IMR-90 (cell line): ENCODE measurements at regions not wholly inside any gene's neighbourhood (a gene's known extent, or its start where the extent isn't known, plus 50 kb on each side); places are given as distances from the start of the nearest gene placed in this dataset.

ENCODE experiments used
- ATAC-seq: fragments of 200-7000 bp; cut with Tn5 transposase; 2 replicates; pipeline ENCODE4 v1.9.1; 2020; ENCODE audit warnings: low read depth, mild to moderate bottlenecking, moderate library complexity
- BruUV-seq: library from RNA; stranded (reverse); fragments of 400-500 nt; replicated peaks from 2 replicates; lab custom pipeline; 2021; lab: Mats Ljungman, UMichigan
- CTCF ChIA-PET: fragments of 300-600 bp; formaldehyde crosslinking; extraction: SDS; loops from one replicate; lab custom pipeline; 2021; ENCODE audit warnings: antibody characterized with exemption; lab: Yijun Ruan, JAX
- POLR2A ChIA-PET: fragments of 300-600 bp; sonication (Branson Sonifier 250); formaldehyde crosslinking; loops from one replicate; lab custom pipeline; 2022; ENCODE audit warnings: antibody characterized with exemption; ENCODE audit not compliant: unreplicated experiment; lab: Charles Lee
- DNase-seq: peaks from one replicate; pipeline ENCODE4 v3.0.0; 2013
- H2AFZ ChIP-seq: replicated peaks from 2 replicates; pipeline ENCODE3; 2013; ENCODE audit warnings: low read length, mild to moderate bottlenecking; ENCODE audit not compliant: poor library complexity
- H2AK5ac ChIP-seq: 2 replicates; pipeline ENCODE4 v1.6.1; 2013; ENCODE audit warnings: low read depth, low read length, inconsistent platforms
- H2AK9ac ChIP-seq: replicated peaks from 2 replicates; pipeline ENCODE3; 2013; ENCODE audit warnings: mild to moderate bottlenecking, low read depth, low read length, moderate library complexity; ENCODE audit not compliant: poor library complexity
- H2BK120ac ChIP-seq: 2 replicates; pipeline ENCODE4 v1.6.1; 2013; ENCODE audit warnings: low read depth, low read length, inconsistent platforms
- H2BK15ac ChIP-seq: 3 replicates; pipeline ENCODE4 v1.6.1; 2013; ENCODE audit warnings: low read depth, low read length, inconsistent platforms
- H2BK20ac ChIP-seq: 2 replicates; pipeline ENCODE4 v1.6.1; 2013; ENCODE audit warnings: low read depth, mild to moderate bottlenecking, inconsistent platforms, low read length, moderate library complexity
- H2BK5ac ChIP-seq: 2 replicates; pipeline ENCODE4 v1.6.1; 2013; ENCODE audit warnings: mild to moderate bottlenecking, low read depth, low read length, inconsistent platforms; ENCODE audit not compliant: poor library complexity, severe bottlenecking
- H3K14ac ChIP-seq: replicated peaks from 2 replicates; pipeline ENCODE4 v1.6.1; 2013; ENCODE audit warnings: low read depth, low read length, inconsistent platforms
- H3K18ac ChIP-seq: 2 replicates; pipeline ENCODE4 v1.6.1; 2013; ENCODE audit warnings: low read depth, low read length, control low read depth
- H3K23ac ChIP-seq: 2 replicates; pipeline ENCODE4 v1.6.1; 2013; ENCODE audit warnings: low read depth, low read length, inconsistent platforms
- H3K27ac ChIP-seq: 2 replicates; pipeline ENCODE4 v1.5.1; 2013; ENCODE audit warnings: mild to moderate bottlenecking, control low read depth, low read length; ENCODE audit not compliant: insufficient read depth
- H3K27me3 ChIP-seq: 2 replicates; pipeline ENCODE4 v1.6.1; 2013; ENCODE audit warnings: low read length; ENCODE audit not compliant: control insufficient read depth, insufficient read depth
- H3K36me3 ChIP-seq: 2 replicates; pipeline ENCODE4 v1.6.1; 2013; ENCODE audit warnings: low read length, mixed read lengths; ENCODE audit not compliant: control insufficient read depth, insufficient read depth
- H3K4ac ChIP-seq: 2 replicates; pipeline ENCODE4 v1.6.1; 2013; ENCODE audit warnings: low read depth, low read length, inconsistent platforms
- H3K4me1 ChIP-seq: 2 replicates; pipeline ENCODE4 v1.6.1; 2013; ENCODE audit warnings: low read length, mixed read lengths; ENCODE audit not compliant: control insufficient read depth, insufficient read depth
- H3K4me2 ChIP-seq: 2 replicates; pipeline ENCODE4 v1.6.1; 2013; ENCODE audit warnings: low read depth, mild to moderate bottlenecking, control low read depth, low read length, moderate library complexity
- H3K4me3 ChIP-seq: 2 replicates; pipeline ENCODE4 v1.5.1; 2013; ENCODE audit warnings: low read depth, mild to moderate bottlenecking, control low read depth, low read length, moderate library complexity; ENCODE audit not compliant: insufficient read depth
- H3K56ac ChIP-seq: 2 replicates; pipeline ENCODE4 v1.6.1; 2013; ENCODE audit warnings: low read length, inconsistent platforms; ENCODE audit not compliant: insufficient read depth; ENCODE audit errors: extremely low read depth
- H3K79me1 ChIP-seq, 2 experiments: 2 replicates each; pipeline ENCODE4 v1.6.1; 2013; ENCODE audit warnings: low read length in 2 of 2, inconsistent platforms in 1 of 2, low read depth in 1 of 2
- H3K9ac ChIP-seq: 2 replicates; pipeline ENCODE4 v1.6.1; 2013; ENCODE audit warnings: low read depth, low read length, control low read depth
- H3K9me1 ChIP-seq: 2 replicates; pipeline ENCODE4 v1.6.1; 2013; ENCODE audit warnings: low read length, inconsistent platforms; ENCODE audit not compliant: insufficient read depth
- H3K9me3 ChIP-seq: 2 replicates; pipeline ENCODE4 v1.6.1; 2013; ENCODE audit warnings: low read length; ENCODE audit not compliant: control insufficient read depth, insufficient read depth
- H4K20me1 ChIP-seq: 2 replicates; pipeline ENCODE4 v1.6.1; 2013; ENCODE audit warnings: low read length, inconsistent platforms; ENCODE audit not compliant: insufficient read depth
- H4K5ac ChIP-seq: 2 replicates; pipeline ENCODE4 v1.6.1; 2013; ENCODE audit warnings: mild to moderate bottlenecking, low read depth, low read length, control low read depth
- H4K8ac ChIP-seq, 2 experiments: 2 replicates each; pipeline ENCODE4 v1.6.1; 2013; ENCODE audit warnings: low read depth in 2 of 2, low read length in 2 of 2, control low read depth in 1 of 2, inconsistent platforms in 1 of 2
- H4K91ac ChIP-seq: 2 replicates; pipeline ENCODE4 v1.6.1; 2013; ENCODE audit warnings: low read depth, low read length, inconsistent platforms; ENCODE audit not compliant: insufficient read depth
- ELK1 ChIP-seq: fragments of 150-350 bp; IDR thresholded peaks from 2 replicates; pipeline ENCODE4 v1.6.1; 2016; ENCODE audit warnings: low read depth, mild to moderate bottlenecking, low read length, moderate library complexity, borderline replicate concordance
- FOS ChIP-seq: fragments of 150-350 bp; IDR thresholded peaks from 2 replicates; pipeline ENCODE4 v1.6.1; 2016; ENCODE audit warnings: low read depth, low read length
- MXI1 ChIP-seq: IDR thresholded peaks from 2 replicates; pipeline ENCODE4 v1.6.1; 2012; ENCODE audit warnings: low read depth, mild to moderate bottlenecking, low read length, moderate library complexity, borderline replicate concordance
- NFE2L2 ChIP-seq: fragments of 150-350 bp; IDR thresholded peaks from 2 replicates; pipeline ENCODE4 v1.6.1; 2016; ENCODE audit warnings: low read depth, mild to moderate bottlenecking, low read length
- RAD21 ChIP-seq: IDR thresholded peaks from 2 replicates; pipeline ENCODE4 v1.6.1; 2012; ENCODE audit warnings: low read length, improper control_type of control experiment
- RFX5 ChIP-seq: IDR thresholded peaks from 2 replicates; pipeline ENCODE4 v1.8.0; 2012; ENCODE audit warnings: low read depth, mild to moderate bottlenecking, low read length, moderate library complexity
- SMC3 ChIP-seq: fragments of 150-350 bp; IDR thresholded peaks from 2 replicates; pipeline ENCODE4 v1.6.1; 2016; ENCODE audit warnings: low read depth, mild to moderate bottlenecking, antibody characterized with exemption, low read length, moderate library complexity
- WGBS, 2 experiments: methylation state at CpG; one replicate each; pipeline versions ENCODE4 v1.1.5 to v1.1.7; 2013; ENCODE audit warnings: missing lambda C conversion rate in 2 of 2; ENCODE audit not compliant: insufficient read length in 1 of 2; ENCODE audit errors: extremely low coverage in 2 of 2; 5-methylcytosine and 5-hydroxymethylcytosine counted together
- dilution Hi-C: fragments of 300-500 bp; cut with HindIII; formaldehyde crosslinking; loops from one replicate; pipeline ENCODE4 v1.14.3; 2018; ENCODE audit warnings: low sequenced_read_pairs; ENCODE audit not compliant: unreplicated experiment
- in situ Hi-C: fragments of 300-500 bp; cut with MboI; formaldehyde crosslinking; loops from 3 replicates; pipeline ENCODE4 v1.14.3; 2019; ENCODE audit warnings: low sequenced_read_pairs, inconsistent platforms, mixed read lengths
- intact Hi-C: fragments of 100-400 bp; cut with micrococcal nuclease; formaldehyde crosslinking; loops from 2 replicates; pipeline ENCODE4 v1.10.0; 2022
- TF ChIP-seq, protein P1 (sequence below): fragments of 150-350 bp; IDR thresholded peaks from 2 replicates; pipeline ENCODE4 v1.6.1; 2017; ENCODE audit warnings: mild to moderate bottlenecking, antibody characterized with exemption, low read length, low read depth
- TF ChIP-seq, protein P2 (sequence below): conservative IDR thresholded peaks from 2 replicates; pipeline ENCODE4 v1.5.1; 2012; ENCODE audit warnings: mild to moderate bottlenecking, low read depth, low read length, improper control_type of control experiment

DNA sequence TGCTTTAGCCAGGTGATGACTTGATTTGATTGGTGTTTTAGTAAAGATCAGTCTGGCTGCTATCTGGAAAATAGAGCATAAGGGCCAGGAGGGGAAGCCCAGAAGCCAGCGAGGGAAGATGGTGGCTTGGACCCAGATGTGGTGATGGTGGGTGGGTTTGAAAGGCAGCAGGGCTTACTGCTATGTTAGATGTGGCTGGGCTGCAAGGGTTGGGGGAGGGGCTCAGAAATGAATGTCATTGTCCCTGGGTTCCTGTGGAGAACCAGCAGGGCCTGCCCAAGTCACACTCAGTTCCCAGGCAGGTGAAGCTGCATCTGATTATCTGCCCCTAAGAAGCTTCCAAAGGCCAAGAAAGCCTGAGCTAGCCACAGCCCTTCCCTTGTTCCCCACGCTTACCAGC, 71.7 kb upstream of the BRD7 start:
- ChIA-PET POLR2A (no interaction called here), CTCF (no interaction called here)
- no peak for DNase-seq
- no peak overlapping the region for H4K91ac ChIP-seq
- no peaks in the 10 kb centered on the region for H3K36me3 ChIP-seq
- no peak overlapping the region for H2AK9ac ChIP-seq
- no peaks in the 10 kb centered on the region for H3K9me1 ChIP-seq
- no peak overlapping the region for H2BK5ac ChIP-seq
- BruUV-seq: no TSS peak
- dilution Hi-C loops: no loop called here
- H3K23ac ChIP-seq: no peak overlapping the region
- H3K9me3 ChIP-seq: no peaks in the 10 kb centered on the region; the same call in 1 of the 2 replicates
- no peak overlapping the region for H3K56ac ChIP-seq
- no peak overlapping the region for H3K4me3 ChIP-seq
- no peak for ATAC-seq
- no peak overlapping the region for H3K18ac ChIP-seq
- H4K5ac ChIP-seq: no peak overlapping the region
- H3K4me2 ChIP-seq: no peak overlapping the region
- H3K4ac ChIP-seq: no peak overlapping the region
- H3K79me1 ChIP-seq: no peaks in the 10 kb centered on the region
- H2AK5ac ChIP-seq: no peak overlapping the region
- H3K14ac ChIP-seq: no peak overlapping the region
- no peak overlapping the region for H3K9ac ChIP-seq
- no peak overlapping the region for H4K8ac ChIP-seq
- no peak overlapping the region for H2BK120ac ChIP-seq
- no peak overlapping the region for H3K27ac ChIP-seq
- no peaks in the 10 kb centered on the region for H3K27me3 ChIP-seq
- WGBS, 2 experiments: no CpG with 5 or more reads among the region's 2 CpGs
- no peak overlapping the region for H2BK20ac ChIP-seq
- in situ Hi-C loops: no loop called here
- TF ChIP-seq SMC3 (no peak), RFX5 (no peak), ELK1 (no peak), FOS (no peak), NFE2L2 (no peak), MXI1 (no peak), RAD21 (no peak)
- TF ChIP-seq, protein P1, sequence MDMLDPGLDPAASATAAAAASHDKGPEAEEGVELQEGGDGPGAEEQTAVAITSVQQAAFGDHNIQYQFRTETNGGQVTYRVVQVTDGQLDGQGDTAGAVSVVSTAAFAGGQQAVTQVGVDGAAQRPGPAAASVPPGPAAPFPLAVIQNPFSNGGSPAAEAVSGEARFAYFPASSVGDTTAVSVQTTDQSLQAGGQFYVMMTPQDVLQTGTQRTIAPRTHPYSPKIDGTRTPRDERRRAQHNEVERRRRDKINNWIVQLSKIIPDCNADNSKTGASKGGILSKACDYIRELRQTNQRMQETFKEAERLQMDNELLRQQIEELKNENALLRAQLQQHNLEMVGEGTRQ: no peak
- TF ChIP-seq, protein P2, sequence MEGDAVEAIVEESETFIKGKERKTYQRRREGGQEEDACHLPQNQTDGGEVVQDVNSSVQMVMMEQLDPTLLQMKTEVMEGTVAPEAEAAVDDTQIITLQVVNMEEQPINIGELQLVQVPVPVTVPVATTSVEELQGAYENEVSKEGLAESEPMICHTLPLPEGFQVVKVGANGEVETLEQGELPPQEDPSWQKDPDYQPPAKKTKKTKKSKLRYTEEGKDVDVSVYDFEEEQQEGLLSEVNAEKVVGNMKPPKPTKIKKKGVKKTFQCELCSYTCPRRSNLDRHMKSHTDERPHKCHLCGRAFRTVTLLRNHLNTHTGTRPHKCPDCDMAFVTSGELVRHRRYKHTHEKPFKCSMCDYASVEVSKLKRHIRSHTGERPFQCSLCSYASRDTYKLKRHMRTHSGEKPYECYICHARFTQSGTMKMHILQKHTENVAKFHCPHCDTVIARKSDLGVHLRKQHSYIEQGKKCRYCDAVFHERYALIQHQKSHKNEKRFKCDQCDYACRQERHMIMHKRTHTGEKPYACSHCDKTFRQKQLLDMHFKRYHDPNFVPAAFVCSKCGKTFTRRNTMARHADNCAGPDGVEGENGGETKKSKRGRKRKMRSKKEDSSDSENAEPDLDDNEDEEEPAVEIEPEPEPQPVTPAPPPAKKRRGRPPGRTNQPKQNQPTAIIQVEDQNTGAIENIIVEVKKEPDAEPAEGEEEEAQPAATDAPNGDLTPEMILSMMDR: no peak
- intact Hi-C loops: no loop called here
- H2BK15ac ChIP-seq: no peak overlapping the region
- H3K4me1 ChIP-seq: no peaks in the 10 kb centered on the region
- no peaks in the 10 kb centered on the region for H4K20me1 ChIP-seq
- no peak overlapping the region for H2AFZ ChIP-seq
